T1000 (cell line): ENCODE measurements at regions not wholly inside any gene's neighbourhood (a gene's known extent, or its start where the extent isn't known, plus 50 kb on each side); places are given as distances from the start of the nearest gene placed in this dataset.
A peak's percentile ranks its signal among the peaks of the same experiment; 100 is the strongest.
"Not testable (repeated sequence)": the region's sequence is repeated elsewhere in the genome, so short reads cannot be mapped to it uniquely, and the experiment has no call there.

Source experiments
- DNase-seq: peaks from one replicate; lab custom pipeline; 2025; ENCODE audit warnings: mixed read lengths; lab: John Stamatoyannopoulos, UW

DNA sequence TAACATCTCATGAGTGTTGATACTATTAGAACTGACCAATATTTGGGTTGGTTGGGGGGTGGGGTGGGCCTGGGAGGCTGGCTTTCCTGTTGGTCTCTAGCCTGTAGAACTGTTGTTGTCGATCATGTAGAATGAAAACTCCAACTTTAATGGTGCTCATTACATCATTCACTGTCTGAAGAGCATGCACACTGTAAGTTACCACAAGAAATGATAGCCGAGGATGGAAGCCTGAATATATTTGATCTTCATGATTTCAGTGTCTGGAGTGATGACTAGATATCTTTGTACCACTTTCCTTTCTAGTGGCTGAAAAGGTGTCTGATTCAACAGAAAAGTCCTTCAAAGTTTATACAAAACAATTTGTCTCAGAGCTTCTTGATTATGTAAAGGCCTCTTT lies 123.6 kb downstream of the XCL2 start:
- no peak for DNase-seq

DNA sequence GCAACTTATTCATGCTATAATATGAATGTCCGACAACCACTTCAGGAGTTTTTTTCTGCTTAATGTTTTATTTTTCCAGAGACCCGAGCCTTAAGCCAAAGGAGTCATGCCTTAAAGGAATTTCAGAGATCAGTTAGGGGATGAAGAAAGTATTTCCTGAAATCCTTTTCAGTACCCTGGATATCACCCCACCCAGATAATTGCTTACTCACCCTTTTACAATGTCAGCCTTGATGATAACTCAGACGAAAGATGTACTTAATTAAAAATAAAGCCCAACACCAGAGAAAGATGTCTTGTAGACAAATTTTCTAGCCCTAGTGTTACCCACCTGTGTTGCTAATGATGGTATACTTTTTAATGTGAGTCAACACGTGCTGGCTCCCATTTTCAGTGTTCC lies 124.1 kb downstream of the XCL2 start:
- DNase-seq, result no peak

DNA sequence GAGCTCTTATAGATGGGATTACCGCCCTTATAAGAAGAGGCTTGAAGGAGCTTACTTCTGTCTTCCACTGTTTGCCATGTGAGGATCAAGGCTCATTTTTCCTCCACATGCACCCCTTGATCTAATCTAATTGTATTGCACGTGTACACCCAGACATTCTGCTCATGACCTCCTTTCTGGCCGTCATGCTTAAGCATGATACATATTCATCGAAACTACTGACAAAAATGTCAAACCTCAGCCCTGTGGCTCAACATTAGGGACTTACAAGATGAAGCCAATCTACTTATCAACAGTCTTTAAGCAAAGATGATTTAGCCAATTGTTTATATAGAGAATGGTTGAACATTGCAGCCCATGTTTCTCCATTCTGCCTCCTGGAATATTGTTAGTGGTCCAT lies 127.6 kb downstream of the XCL2 start:
- no peak for DNase-seq

DNA sequence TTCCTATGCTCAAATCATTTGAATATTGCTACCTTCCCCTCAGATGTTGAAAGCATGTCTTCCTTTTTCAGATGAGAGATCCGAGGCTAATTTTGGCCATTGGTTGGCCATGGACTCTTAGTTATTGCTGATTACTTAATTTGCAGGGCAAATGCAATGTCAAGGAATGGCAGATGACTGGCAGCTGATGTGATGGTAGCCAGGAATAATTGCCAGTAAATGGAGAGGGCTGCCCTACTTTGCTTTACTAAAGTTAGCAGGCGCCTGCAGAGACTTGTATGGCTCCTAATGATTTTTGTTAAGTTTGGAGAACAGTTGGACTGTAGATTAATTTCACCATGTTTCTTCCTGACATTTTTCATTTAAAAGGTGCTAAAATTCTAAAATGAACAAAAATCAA lies 128.9 kb downstream of the XCL2 start:
- DNase-seq, result no peak

DNA sequence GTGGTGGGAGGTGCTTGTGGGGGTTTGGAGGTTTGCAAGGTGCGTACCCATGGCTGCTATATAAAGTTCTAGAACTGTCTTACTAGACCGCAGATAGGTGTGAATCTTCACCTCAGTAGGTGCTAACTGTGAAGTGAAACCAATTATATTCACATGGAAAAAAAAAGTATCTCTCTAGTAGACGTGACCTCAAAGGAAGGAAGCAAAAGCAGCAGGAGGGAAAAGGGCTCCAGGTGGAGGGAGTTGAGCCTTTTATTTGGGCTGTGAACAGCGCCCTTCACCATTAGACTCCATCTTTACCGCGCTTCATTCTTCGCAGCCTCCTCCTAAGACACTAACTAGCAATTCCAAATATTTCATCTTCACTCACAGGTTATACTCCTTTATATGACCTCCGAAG lies 129.8 kb downstream of the TBX19 start:
- no peak for DNase-seq

DNA sequence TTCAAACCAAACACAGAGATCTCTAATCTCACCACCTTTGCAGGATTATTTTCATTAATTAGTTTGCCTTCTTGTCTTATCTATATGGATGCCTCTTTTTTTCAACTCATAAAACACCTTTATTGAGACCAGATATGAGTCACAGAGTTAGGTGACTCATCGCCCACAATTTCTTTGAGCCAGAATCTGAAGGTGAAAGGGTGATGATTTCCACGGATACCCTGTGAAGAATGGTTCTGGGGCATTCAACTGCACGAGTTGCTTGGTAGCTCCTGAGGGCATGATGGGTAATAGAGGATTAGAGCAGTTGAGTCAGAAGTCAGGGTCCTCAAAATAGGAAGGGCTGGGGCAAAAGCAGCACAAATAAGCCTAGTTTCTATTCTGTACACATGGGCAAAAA lies 128.2 kb downstream of the TBX19 start:
- DNase-seq, result peak; percentile 9

DNA sequence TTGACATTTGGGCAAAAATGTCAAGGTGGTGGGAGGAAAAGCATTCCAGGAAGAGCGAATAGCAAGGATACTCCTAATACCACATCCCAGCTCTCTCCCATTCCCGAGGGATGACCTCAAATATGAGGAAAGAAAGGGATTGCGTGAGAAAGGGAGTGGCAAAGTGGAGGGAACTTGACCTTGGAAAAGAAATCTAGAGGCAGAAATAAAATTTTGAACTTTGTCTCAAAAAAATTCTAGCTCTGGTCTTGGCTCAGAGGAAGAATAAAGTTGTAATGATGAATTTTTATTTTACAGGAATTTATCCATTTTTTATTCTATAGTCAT lies 127.8 kb downstream of the TBX19 start:
- no peak for DNase-seq

DNA sequence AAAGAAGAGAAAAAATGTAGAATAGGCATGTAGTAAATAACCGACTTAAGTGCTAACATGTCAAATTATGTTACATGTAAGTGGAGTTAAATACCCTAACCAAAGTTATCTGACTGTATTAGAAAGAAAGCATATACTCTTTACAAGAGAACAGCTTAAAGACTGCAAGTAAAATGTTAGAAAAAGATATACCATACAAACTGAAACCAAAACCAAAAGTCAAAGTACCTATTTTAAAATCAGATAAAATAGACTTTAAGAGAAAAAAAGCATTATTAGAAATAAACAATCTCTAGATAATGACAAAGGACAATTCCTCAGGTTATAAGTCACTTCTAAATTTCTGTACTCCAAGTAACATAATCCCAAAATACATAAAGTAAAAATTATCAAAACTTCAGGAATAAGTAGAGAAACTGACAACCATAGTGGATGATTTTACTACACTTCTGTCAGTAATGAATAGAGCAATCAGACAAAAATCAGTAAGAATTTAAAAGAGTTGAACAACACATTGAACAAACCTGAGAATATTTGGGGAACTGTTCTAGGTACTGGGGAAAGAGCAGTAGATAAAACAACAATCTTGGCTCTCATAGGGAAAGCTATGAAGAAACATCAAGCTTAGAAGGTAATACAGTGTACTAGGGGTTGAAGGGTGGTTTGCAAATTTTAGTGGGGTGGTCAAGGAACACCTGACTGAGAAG lies 127.3 kb downstream of the TBX19 start:
- DNase-seq, result no peak

DNA sequence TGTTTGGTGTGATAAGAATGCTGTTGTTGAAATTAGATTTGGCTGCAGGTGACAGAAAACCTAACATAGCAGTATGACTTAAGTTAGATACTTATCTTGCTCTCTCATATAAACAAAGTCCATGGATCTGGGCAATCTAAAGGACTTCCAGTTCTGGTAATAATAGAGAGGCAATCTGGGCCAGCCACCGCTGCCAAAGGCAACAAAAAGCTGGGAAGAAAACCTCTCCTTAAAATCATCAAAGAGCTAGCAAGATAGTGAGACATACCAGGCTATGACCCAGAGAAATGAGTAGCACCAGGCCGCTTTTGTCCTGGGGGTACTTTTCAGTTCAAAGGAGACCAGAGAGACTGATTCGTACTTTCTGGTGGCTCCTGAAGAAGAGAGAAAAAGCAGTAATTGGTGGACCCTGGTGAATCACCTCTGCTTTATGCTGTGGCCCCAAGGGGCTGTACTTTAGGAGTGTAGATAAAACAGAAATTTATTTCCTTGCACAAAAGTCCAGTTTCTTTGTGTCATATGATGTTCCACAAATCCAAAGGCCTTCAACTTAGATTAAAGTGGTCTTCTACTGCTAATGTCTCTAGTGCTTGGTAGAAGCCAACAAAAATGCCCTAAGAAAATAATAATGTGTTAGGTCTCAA lies 125.4 kb downstream of the TBX19 start:
- no peak for DNase-seq

DNA sequence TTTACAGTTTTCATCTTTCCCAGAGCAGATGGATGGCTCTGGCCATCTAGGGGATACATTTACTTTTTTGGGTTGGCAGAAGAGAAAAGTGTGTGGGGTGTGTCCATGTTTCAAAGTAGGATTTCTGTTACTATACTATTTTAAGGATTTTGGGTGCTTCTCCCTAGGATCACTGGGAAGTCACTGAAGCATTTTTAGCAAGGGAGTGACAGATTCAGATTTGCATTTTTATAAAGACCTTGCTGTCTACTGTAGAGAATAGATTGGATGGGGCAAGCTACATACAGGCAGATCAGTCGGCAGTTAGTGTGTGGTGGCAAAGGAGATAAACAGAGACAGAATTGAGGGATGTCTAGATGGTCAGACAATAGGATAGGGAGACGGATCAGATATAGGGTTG lies 122.5 kb downstream of the TBX19 start:
- no peak for DNase-seq

DNA sequence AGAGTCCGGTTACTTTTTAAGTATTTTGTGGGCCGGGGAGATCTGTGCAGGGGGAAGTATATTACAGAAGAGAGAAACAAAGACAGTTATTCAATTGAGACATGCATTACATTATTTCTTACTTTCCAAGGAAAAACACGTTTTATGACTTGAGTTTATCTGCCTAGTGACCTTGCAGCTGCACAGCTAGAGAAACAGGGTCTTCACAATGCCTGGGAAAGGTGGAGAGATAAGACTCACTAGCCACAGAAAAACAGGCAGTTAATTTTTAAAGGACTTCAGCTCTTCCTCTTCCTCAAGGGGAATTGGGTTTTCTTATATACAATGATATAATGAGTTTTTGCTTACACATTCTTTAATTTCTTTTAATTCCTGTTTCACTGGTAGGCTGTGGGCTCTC lies 121.8 kb downstream of the TBX19 start:
- not testable (repeated sequence) for DNase-seq

DNA sequence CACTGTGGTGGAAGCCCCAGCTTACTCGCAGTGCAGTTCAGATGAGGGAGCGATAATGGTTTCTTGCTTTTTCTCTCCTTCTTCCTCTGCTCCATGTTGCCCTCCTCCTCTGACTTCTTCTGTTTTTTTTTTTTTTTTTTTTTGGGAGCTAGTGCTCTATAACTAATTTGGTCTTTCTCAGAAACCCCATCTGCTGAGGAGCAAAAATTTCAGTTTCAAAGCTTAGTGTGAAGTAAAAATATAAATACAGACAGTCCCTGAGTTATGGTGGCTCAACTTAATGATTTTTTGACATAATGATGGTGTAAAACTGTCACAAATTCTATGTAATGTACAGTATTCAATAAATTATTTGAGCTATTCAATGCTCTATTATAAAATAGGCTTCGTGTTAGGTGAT lies 120.7 kb downstream of the TBX19 start:
- no peak for DNase-seq

DNA sequence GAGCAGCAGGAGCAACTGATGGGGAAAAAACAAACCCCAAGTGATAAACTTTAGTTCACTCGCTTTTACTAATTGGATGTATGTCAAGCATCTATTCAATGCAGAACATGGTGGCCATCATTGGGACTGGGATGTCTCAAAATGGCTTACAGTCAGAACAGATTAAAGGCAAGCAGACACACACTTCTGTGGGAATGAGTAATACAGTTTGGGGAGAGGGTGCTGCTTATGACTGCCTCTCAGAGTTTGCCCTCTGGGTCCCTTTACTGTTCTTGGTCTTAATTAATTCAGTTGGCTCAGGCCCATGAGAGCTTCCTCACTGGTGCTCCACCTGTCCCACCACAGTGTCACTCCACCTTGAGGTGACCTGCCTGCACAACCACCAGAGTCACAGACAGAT lies 119.5 kb downstream of the TBX19 start:
- no peak for DNase-seq

DNA sequence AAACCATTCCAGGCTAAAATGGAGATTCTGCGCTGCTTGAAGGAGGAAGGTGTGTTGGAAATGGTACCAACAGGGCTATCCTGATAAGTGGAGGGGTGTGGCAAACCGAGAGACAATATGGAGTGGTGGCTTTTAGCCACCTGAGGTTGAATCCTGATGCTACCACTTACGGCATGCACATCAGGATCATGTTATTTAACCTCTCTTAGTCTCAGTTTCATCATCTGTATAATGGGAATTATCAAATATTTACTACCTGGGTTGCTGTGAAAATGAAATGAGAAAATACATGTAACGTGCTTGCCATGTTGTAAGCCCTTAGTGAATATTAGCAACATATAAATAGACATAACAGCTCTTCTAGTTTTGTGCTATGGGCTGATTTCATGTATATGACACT lies 117.1 kb downstream of the TBX19 start:
- DNase-seq, result no peak

DNA sequence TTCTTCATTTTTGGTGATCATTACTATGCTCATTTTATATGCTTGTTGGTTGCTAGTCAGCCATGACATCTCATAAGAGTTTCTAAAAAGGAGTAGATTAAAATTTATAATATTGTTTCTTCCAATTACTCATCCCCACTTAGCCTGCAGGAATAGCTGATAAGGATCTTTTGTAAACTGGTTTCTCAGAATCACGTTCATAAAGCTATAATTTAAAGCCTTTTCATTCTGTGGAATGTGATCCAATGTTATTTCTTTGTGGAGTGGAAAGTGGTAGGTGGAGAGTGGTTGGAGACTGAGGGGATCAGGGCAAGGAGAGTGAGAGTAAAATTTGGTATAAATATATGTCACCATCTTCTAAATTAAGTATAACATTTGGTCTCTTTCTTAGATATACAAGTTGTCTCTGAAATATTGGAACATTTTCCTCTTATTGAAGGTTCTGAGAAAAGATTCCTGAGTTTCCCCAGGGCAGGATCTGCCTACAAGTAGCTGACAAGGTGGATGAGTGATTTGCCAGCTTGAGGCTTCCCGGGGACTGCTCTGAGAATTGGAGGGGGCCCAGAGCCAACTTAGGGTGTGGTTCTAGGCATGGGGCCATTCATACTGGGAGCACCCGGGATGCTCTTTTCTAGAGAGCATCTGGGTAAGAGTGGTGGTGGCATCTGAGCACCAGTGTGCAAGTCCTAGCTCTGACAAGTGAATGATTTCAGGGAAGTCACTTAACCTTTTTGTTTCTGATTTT lies 116.4 kb downstream of the TBX19 start:
- no peak for DNase-seq

DNA sequence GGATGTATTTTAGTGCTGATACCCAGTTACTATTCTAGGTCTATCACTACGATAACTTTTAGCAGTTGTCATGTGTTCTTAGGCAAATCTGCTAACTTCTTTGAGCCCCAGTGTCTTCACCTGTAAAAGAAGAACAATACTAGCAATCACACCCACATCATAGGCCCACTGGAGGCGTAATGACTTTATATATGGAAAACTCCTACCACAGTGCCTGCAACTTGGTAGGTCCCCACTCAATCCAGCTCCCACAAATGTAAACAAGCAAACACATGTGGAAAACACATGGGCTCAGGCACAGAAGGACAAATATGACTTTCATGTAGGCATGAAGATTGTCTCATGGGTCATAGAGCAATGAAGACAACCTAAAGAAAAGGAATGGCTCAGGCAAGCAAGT lies 115.8 kb downstream of the TBX19 start:
- no peak for DNase-seq

DNA sequence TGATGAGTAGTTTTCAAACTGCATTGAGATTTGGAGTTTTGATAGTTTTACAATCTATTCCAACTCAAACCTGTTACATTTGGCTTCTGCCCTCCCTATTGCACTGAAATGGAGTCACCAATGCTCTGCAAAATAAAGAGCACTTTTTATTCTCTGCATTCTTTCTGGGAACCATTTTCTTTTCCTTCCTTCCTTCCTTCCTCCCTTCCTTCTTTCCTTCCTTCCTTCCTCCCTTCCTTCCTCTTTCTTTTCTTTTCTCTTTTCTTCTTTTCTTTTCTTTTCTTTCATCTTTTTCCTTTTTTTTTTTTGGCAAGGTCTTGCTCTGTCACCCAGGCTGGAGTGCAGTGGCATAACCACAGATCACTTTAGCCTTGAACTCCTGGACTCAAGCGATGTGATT lies 114.2 kb downstream of the TBX19 start:
- no peak for DNase-seq

DNA sequence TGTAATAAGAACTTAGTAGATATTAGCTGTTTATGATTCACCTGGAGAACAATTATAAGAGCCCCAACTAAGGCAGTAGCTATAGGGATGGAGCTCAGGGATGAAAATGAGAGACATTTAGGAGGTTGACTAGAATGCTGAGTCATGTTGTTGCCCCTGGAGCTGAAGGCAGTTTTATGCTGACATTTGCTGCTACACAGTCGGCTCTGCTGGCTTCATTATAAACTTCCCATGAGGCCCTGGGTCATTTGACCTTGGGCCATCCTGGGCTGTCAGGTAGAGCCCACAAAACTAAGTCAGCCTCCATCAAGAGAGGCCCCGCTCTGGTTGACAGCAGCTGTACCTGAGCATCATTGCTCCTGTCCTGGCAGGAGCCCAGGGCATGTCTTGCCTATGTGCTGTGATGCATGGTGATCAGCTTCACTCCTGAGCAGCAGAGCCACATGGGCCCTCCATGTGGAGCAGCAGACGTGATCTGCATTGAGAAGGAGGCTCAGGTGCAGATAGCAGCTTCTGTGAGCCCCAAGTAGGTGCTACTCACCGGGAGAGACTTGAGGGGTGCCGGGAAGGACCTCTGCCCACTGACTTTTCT lies 112.4 kb downstream of the TBX19 start:
- no peak for DNase-seq

DNA sequence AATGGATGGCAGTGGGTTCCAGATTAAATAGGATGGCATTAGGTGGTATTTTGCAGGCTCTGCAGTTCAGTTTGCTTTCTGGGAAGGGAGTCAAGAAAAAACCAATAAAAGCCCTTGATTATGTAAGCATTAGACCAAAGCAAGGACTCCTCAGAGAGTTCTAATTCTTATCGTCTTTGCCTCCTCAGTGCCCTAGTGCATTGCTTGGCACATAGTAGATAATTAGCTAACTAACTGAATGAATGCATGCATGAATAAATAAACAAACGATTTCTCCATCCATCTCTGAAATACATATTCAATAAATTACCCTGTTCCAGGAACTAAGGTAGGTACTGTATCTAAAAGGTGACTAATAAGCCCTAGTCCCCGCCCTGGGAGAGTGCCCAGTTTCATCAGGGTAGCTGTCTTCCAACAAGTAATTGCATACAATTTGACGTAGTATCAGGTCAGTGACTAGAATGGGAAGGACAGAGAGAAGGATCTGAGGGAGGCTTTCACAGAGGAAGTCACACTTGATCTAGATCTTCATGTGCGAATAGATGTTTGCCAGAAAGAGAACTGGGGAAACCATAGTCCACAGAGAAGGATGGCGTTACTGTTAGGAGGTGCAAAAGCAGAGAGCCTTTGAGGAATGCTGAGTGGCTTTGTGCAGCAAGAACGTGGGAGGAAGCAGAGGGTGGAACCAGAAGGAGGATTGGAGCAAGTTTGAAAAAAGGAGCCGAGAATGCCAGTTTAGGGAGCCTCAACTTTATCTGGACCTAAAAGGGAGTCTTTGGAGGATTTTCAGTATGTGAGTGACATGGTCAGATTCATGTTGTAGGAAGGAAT lies 111.4 kb downstream of the TBX19 start:
- DNase-seq, result peak; percentile 14

DNA sequence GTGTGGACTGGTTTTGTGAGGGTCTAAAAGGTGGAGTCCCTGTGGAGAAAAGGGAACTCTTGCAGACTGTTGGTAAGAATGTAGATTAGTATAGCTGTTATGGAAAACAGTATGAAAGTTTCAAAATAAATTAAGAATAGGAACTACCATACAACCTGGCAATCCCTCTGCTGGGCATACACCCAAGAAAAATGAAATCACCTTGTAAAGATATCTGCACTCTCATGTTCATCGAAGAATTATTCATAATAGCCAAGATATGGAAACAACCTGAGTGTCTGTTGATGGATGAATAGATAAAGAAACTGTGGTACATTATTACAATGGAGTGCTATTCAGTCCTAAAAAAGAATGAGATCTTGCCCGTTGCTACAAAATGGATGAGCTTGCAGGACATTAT lies 109.6 kb downstream of the TBX19 start:
- no peak for DNase-seq

DNA sequence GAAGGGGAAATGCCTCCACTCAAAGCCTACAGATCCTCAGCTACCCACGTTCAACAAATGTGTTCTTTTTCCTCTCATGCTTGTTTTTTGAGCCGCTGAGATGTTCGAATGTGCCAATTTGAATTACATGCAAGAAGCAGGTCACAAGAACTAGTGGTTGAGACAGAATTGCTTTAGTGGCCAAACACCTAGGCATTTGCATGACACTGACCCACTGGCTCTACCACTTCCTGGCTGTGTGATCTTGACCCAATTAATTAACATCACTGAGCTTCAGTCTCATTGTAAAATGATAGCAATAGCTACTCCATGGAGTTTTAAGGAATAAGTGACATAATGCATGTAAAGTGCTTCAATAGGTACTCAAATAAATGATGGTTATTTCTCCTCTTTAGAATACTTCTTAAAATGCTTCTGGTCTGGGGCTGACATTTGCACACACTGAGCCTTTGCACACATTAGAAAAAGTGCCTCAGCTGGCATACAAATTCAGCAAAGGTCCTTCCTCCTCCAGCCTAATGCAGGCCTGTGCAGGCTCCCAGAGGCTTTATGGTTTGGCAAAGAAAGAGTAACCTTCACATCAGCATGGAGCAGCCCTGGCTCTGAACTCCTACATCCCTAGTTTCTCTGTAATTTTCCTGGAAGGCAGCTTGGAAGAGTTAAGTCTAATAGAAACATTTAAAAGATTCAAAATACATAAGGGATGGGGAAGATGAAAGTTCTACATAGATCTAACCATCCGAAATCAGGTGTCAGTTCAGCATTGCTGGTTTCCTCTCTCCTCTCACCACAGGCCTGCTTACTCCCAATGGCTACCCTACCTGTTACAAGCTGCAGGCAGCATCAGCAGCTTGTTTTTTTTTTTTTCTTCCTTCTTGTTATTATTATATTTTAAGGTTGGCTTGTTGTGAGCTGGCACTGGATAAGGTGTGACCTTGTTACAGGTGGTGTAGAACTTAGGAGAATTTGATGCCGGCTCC lies 107.4 kb downstream of the TBX19 start:
- DNase-seq, result no peak
